HEK293 (cell line): ENCODE measurements at regions not wholly inside any gene's neighbourhood (a gene's known extent, or its start where the extent isn't known, plus 50 kb on each side); places are given as distances from the start of the nearest gene placed in this dataset.

Experiments
- CTCF ChIA-PET: fragments of 350-600 bp; formaldehyde crosslinking; extraction: SDS; loops from one replicate; lab custom pipeline; 2021; ENCODE audit warnings: antibody characterized with exemption; lab: Yijun Ruan, JAX
- POLR2A ChIA-PET: fragments of 300-600 bp; formaldehyde crosslinking; extraction: SDS; loops from one replicate; lab custom pipeline; 2020; ENCODE audit warnings: antibody characterized with exemption, inconsistent platforms; lab: Yijun Ruan, JAX
- H3K27ac ChIP-seq: fragments of 200-500 bp; sonication (Bioruptor generic); 2 replicates; pipeline ENCODE4 v1.5.1; 2014; ENCODE audit warnings: low read depth, low read length, control low read depth, inconsistent platforms; ENCODE audit errors: extremely low read depth
- H3K36me3 ChIP-seq, 2 experiments: fragments of 200-500 bp in 1 of 2; sonication (Bioruptor generic) in 1 of 2; 1 replicate in 1 of 2; 2 replicates in 1 of 2; pipeline ENCODE4 v1.5.1; 2014 to 2017; ENCODE audit warnings: inconsistent platforms in 2 of 2, low read length in 2 of 2; ENCODE audit not compliant: control insufficient read depth in 2 of 2, insufficient read depth in 1 of 2
- H3K4me1 ChIP-seq: fragments of 200-500 bp; sonication (Bioruptor generic); 2 replicates; pipeline ENCODE4 v1.5.1; 2014; ENCODE audit warnings: mild to moderate bottlenecking, low read length, inconsistent platforms; ENCODE audit not compliant: control insufficient read depth, insufficient read depth
- H3K4me3 ChIP-seq: 2 replicates; pipeline ENCODE4 v1.5.1; 2011; ENCODE audit warnings: low read depth, mild to moderate bottlenecking, control low read depth, low read length, moderate library complexity
- H3K9me3 ChIP-seq: fragments of 200-500 bp; sonication (Bioruptor generic); 2 replicates; pipeline ENCODE4 v1.5.1; 2014; ENCODE audit warnings: low read depth, low read length, inconsistent platforms; ENCODE audit not compliant: control insufficient read depth, insufficient read depth
- GLIS2 ChIP-seq: fragments of 450-650 bp; formaldehyde crosslinking; IDR thresholded peaks from 2 replicates; pipeline ENCODE4 v1.5.1; 2016; ENCODE audit warnings: missing biosample characterization, missing genetic modification characterization
- INSM2 ChIP-seq: fragments of 450-650 bp; formaldehyde crosslinking; IDR thresholded peaks from 2 replicates; pipeline ENCODE4 v1.5.1; 2016; ENCODE audit warnings: missing biosample characterization, missing genetic modification characterization
- KLF1 ChIP-seq: fragments of 450-650 bp; formaldehyde crosslinking; IDR thresholded peaks from 2 replicates; pipeline ENCODE4 v1.5.1; 2016; ENCODE audit warnings: missing biosample characterization, missing genetic modification characterization
- KLF17 ChIP-seq: fragments of 450-650 bp; formaldehyde crosslinking; IDR thresholded peaks from 2 replicates; pipeline ENCODE4 v1.5.1; 2016; ENCODE audit warnings: missing biosample characterization, missing genetic modification characterization
- MEIS1 ChIP-seq: sonication (generic); formaldehyde crosslinking; IDR thresholded peaks from 2 replicates; pipeline ENCODE4 v1.8.1; 2022; ENCODE audit warnings: missing genetic modification reagents, mild to moderate bottlenecking, borderline replicate concordance
- MYNN ChIP-seq: fragments of 450-650 bp; formaldehyde crosslinking; IDR thresholded peaks from 2 replicates; pipeline ENCODE4 v1.5.1; 2016; ENCODE audit warnings: missing biosample characterization, missing genetic modification characterization, borderline replicate concordance
- PRDM1 ChIP-seq: fragments of 450-650 bp; formaldehyde crosslinking; IDR thresholded peaks from 2 replicates; pipeline ENCODE4; 2016; ENCODE audit warnings: missing biosample characterization, missing genetic modification characterization
- PRDM4 ChIP-seq: fragments of 450-650 bp; formaldehyde crosslinking; IDR thresholded peaks from 2 replicates; pipeline ENCODE4 v1.5.1; 2017; ENCODE audit warnings: missing biosample characterization, missing genetic modification characterization
- TSHZ1 ChIP-seq: fragments of 450-650 bp; formaldehyde crosslinking; IDR thresholded peaks from 2 replicates; pipeline ENCODE4 v1.5.1; 2016; ENCODE audit warnings: missing biosample characterization, missing genetic modification characterization, borderline replicate concordance
- ZBTB1 ChIP-seq: fragments of 450-650 bp; formaldehyde crosslinking; IDR thresholded peaks from 2 replicates; pipeline ENCODE4 v1.5.1; 2016; ENCODE audit warnings: missing biosample characterization, missing genetic modification characterization
- ZBTB6 ChIP-seq: fragments of 450-650 bp; formaldehyde crosslinking; IDR thresholded peaks from 2 replicates; pipeline ENCODE4 v1.5.1; 2017; ENCODE audit warnings: missing biosample characterization, missing genetic modification characterization
- ZFP37 ChIP-seq: fragments of 450-650 bp; formaldehyde crosslinking; IDR thresholded peaks from 2 replicates; pipeline ENCODE4 v1.5.1; 2016; ENCODE audit warnings: missing biosample characterization, missing genetic modification characterization
- ZFP69B ChIP-seq: fragments of 450-650 bp; formaldehyde crosslinking; IDR thresholded peaks from 2 replicates; pipeline ENCODE4 v1.5.1; 2016; ENCODE audit warnings: missing biosample characterization, missing genetic modification characterization
- ZNF214 ChIP-seq: fragments of 450-650 bp; formaldehyde crosslinking; IDR thresholded peaks from 2 replicates; pipeline ENCODE4 v1.5.1; 2017; ENCODE audit warnings: missing biosample characterization, mild to moderate bottlenecking, missing genetic modification characterization, borderline replicate concordance
- ZNF221 ChIP-seq: fragments of 450-650 bp; formaldehyde crosslinking; IDR thresholded peaks from 2 replicates; pipeline ENCODE4 v1.5.1; 2017; ENCODE audit warnings: missing biosample characterization, missing genetic modification characterization, borderline replicate concordance
- ZNF302 ChIP-seq: fragments of 450-650 bp; formaldehyde crosslinking; IDR thresholded peaks from 2 replicates; pipeline ENCODE4 v1.5.1; 2016; ENCODE audit warnings: missing biosample characterization, missing genetic modification characterization, low read depth
- ZNF335 ChIP-seq: fragments of 450-650 bp; formaldehyde crosslinking; conservative IDR thresholded peaks from 2 replicates; pipeline ENCODE4 v1.5.1; 2016; ENCODE audit warnings: missing biosample characterization, missing genetic modification characterization
- ZNF549 ChIP-seq: fragments of 450-650 bp; IDR thresholded peaks from 2 replicates; pipeline ENCODE4 v1.5.1; 2018; ENCODE audit warnings: missing biosample characterization, missing genetic modification characterization, mild to moderate bottlenecking, inconsistent platforms, moderate library complexity
- ZNF555 ChIP-seq: fragments of 450-650 bp; formaldehyde crosslinking; conservative IDR thresholded peaks from 2 replicates; pipeline ENCODE4 v1.5.1; 2017; ENCODE audit warnings: missing biosample characterization, mild to moderate bottlenecking, missing genetic modification characterization, inconsistent platforms
- ZNF624 ChIP-seq: fragments of 450-650 bp; formaldehyde crosslinking; IDR thresholded peaks from 2 replicates; pipeline ENCODE4 v1.5.1; 2017; ENCODE audit warnings: missing biosample characterization, missing genetic modification characterization
- ZNF747 ChIP-seq: fragments of 450-650 bp; formaldehyde crosslinking; IDR thresholded peaks from 2 replicates; pipeline ENCODE4 v1.5.1; 2016; ENCODE audit warnings: missing biosample characterization, missing genetic modification characterization

GRCh38 chr3:73270839-73271483 lies 209.5 kb downstream of the EBLN2 start:
- CTCF ChIA-PET = interaction anchor here (0.6 kb wide), 1 partner anchor 162 kb away, joined by 4 read pairs; no protein-coding TSS in a partner anchor

GRCh38 chr3:73273341-73273740 lies 211.9 kb downstream of the EBLN2 start:
- H3K9me3 ChIP-seq = no peaks in the 10 kb centered on the region
- ChIA-PET CTCF (no interaction called here), POLR2A (no interaction called here)
- no peaks in the 10 kb centered on the region for H3K36me3 ChIP-seq
- H3K27ac ChIP-seq = no peak overlapping the region
- H3K4me1 ChIP-seq = peaks cover 6% of the 10 kb centered on the region; the same call in 1 of the 2 replicates
- TF ChIP-seq MEIS1 (CRISPR knock-in tag) (no peak), ZNF302 (tag by site-specific recombination) (no peak), GLIS2 (tag by site-specific recombination) (no peak), ZNF549 (no peak), ZNF747 (tag by site-specific recombination) (no peak), INSM2 (no peak), ZNF214 (tag by site-specific recombination) (no peak), MYNN (tag by site-specific recombination) (no peak), KLF1 (tag by site-specific recombination) (no peak), KLF17 (no peak), ZBTB1 (tag by site-specific recombination) (no peak), TSHZ1 (tag by site-specific recombination) (no peak), ZFP37 (tag by site-specific recombination) (no peak), ZNF221 (no peak), ZBTB6 (tag by site-specific recombination) (no peak)
- H3K4me3 ChIP-seq = no peak overlapping the region

More at GRCh38 chr3:73270839-73271483, 209.5 kb downstream of the EBLN2 start:
- Histone ChIP-seq H3K4me3 (no peak overlapping the region), H3K36me3 (no peaks in the 10 kb centered on the region), H3K27ac (no peak overlapping the region), H3K9me3 (no peaks in the 10 kb centered on the region), H3K4me1 (no peaks in the 10 kb centered on the region)
- TF ChIP-seq ZNF555 (tag by site-specific recombination) (no peak), ZNF624 (tag by site-specific recombination) (no peak), PRDM4 (tag by site-specific recombination) (no peak), ZNF335 (tag by site-specific recombination) (no peak), PRDM1 (tag by site-specific recombination) (no peak), ZNF214 (tag by site-specific recombination) (no peak), ZFP69B (tag by site-specific recombination) (no peak)
- POLR2A ChIA-PET = no interaction called here
